ENCODE measurements at regions not wholly inside any gene's neighbourhood (a gene's known extent, or its start where the extent isn't known, plus 50 kb on each side); places are given as distances from the start of the nearest gene placed in this dataset.

- Mint-ChIP-seq H3K27ac (no peak overlapping the region), H3K4me1 (no peaks in the 10 kb centered on the region), H3K4me3 (no peak overlapping the region), H3K36me3 (peaks cover 0 to 4% (median 0%) of the 10 kb centered on the region in 5 donors), H3K27me3 (no peaks in the 10 kb centered on the region), H3K9me3 (peaks cover 0 to 38% (median 4%) of the 10 kb centered on the region in 11 donors)
- H3K4me3 ChIP-seq (ENCODE audit: low read length) = no peak overlapping the region
- CTCF ChIA-PET = no interaction called here
- no peak overlapping the region for H3K27ac ChIP-seq (ENCODE audit: low read depth, low read length)
- no peaks in the 10 kb centered on the region for H3K36me3 ChIP-seq (ENCODE audit: control insufficient read depth in 2 of 3, insufficient read depth in 3 of 3, low read length in 3 of 3)
- DNase-seq (no peak), ATAC-seq (no peak)
- intact Hi-C loops (cut with micrococcal nuclease) = no loop called here
- no peaks in the 10 kb centered on the region for H3K4me1 ChIP-seq (ENCODE audit: control insufficient read depth in 2 of 2, insufficient read depth in 2 of 2, low read length in 2 of 2)
- no peaks in the 10 kb centered on the region for H3K27me3 ChIP-seq (ENCODE audit: control insufficient read depth in 2 of 2, insufficient read depth in 2 of 2, low read length in 2 of 2)
- no peaks in the 10 kb centered on the region for H3K9me3 ChIP-seq (ENCODE audit: control insufficient read depth in 2 of 3, low read length in 3 of 3)
- POLR2A ChIA-PET = no interaction called here
Observed at GRCh38 chr14:83425138-83425537, 1891.5 kb upstream of the SEL1L start.

DNA sequence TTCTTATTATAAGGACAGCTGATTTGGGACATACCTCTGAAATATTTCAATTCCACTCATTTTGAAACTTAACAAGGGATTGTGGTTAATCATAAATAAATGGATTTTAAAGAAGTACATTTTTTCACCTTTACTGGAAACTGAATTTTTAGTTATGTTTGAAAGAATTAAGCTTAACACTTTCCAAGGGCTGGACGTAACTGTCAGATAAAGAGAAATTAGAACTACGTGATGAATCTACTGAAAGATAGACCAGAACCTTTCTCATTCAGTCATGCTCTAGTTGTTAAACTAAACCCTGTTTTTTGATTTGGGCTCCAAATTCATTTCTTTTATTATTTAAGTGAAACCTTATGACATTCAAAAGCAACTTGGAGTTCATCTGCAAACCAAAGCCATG, 1892.1 kb upstream of the SEL1L start:
- CTCF ChIA-PET = no interaction called here
- Histone ChIP-seq H3K4me3 (ENCODE audit: low read length) (no peak overlapping the region), H3K9me3 (ENCODE audit: control insufficient read depth in 2 of 3, low read length in 3 of 3) (no peaks in the 10 kb centered on the region), H3K27me3 (ENCODE audit: control insufficient read depth in 2 of 2, insufficient read depth in 2 of 2, low read length in 2 of 2) (no peaks in the 10 kb centered on the region), H3K4me1 (ENCODE audit: control insufficient read depth in 2 of 2, insufficient read depth in 2 of 2, low read length in 2 of 2) (no peaks in the 10 kb centered on the region), H3K36me3 (ENCODE audit: control insufficient read depth in 2 of 3, insufficient read depth in 3 of 3, low read length in 3 of 3) (no peaks in the 10 kb centered on the region), H3K27ac (ENCODE audit: low read depth, low read length) (no peak overlapping the region)
- H3K4me3 Mint-ChIP-seq = no peak overlapping the region
- no peaks in the 10 kb centered on the region for H3K4me1 Mint-ChIP-seq
- peaks cover 0 to 38% (median 4%) of the 10 kb centered on the region in 11 donors for H3K9me3 Mint-ChIP-seq
- H3K36me3 Mint-ChIP-seq = peaks cover 0 to 4% (median 0%) of the 10 kb centered on the region in 5 donors
- ATAC-seq = no peak
- POLR2A ChIA-PET = no interaction called here
- no peak overlapping the region for H3K27ac Mint-ChIP-seq
- no peak for DNase-seq
- intact Hi-C loops (cut with micrococcal nuclease) = no loop called here
- H3K27me3 Mint-ChIP-seq = no peaks in the 10 kb centered on the region

DNA sequence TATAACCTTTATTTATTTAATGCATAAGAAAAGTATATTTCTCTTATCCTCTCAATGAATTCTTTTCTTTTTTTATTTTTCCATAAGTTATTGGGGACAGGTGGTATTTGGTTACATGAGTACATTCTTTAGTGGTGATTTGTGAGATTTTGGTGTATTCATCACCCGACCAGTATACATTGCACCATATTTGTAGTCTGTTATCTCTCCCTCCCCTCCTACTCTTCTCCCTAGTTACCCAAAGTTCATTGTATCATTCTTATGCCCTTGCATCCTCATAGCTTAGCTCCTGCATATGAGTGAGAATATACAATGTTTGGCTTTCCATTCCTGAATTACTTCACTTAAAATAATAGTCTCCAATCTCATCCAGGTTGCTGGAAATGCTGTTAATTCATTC, 1900.0 kb upstream of the SEL1L start:
- H3K4me3 ChIP-seq (ENCODE audit: low read length) = no peak overlapping the region
- no peaks in the 10 kb centered on the region for H3K4me1 ChIP-seq (ENCODE audit: control insufficient read depth in 2 of 2, insufficient read depth in 2 of 2, low read length in 2 of 2)
- Mint-ChIP-seq H3K27me3 (no peaks in the 10 kb centered on the region), H3K4me1 (no peaks in the 10 kb centered on the region), H3K4me3 (no peak overlapping the region), H3K36me3 (no peaks in the 10 kb centered on the region), H3K27ac (no peak overlapping the region), H3K9me3 (peaks cover 0 to 16% (median 9%) of the 10 kb centered on the region in 11 donors)
- no peaks in the 10 kb centered on the region for H3K36me3 ChIP-seq (ENCODE audit: control insufficient read depth in 2 of 3, insufficient read depth in 3 of 3, low read length in 3 of 3)
- no peaks in the 10 kb centered on the region for H3K27me3 ChIP-seq (ENCODE audit: control insufficient read depth in 2 of 2, insufficient read depth in 2 of 2, low read length in 2 of 2)
- ChIA-PET CTCF (no interaction called here), POLR2A (no interaction called here)
- no peaks in the 10 kb centered on the region for H3K9me3 ChIP-seq (ENCODE audit: control insufficient read depth in 2 of 3, low read length in 3 of 3)
- intact Hi-C loops (cut with micrococcal nuclease) = no loop called here
- H3K27ac ChIP-seq (ENCODE audit: low read depth, low read length) = no peak overlapping the region
- no peak for DNase-seq
- no peak for ATAC-seq

GRCh38 chr14:83441801-83442200, 1908.1 kb upstream of the SEL1L start:
- Histone ChIP-seq H3K4me1 (ENCODE audit: control insufficient read depth in 2 of 2, insufficient read depth in 2 of 2, low read length in 2 of 2) (no peaks in the 10 kb centered on the region), H3K36me3 (ENCODE audit: control insufficient read depth in 2 of 3, insufficient read depth in 3 of 3, low read length in 3 of 3) (no peaks in the 10 kb centered on the region), H3K9me3 (ENCODE audit: control insufficient read depth in 2 of 3, low read length in 3 of 3) (no peaks in the 10 kb centered on the region), H3K27ac (ENCODE audit: low read depth, low read length) (no peak overlapping the region), H3K4me3 (ENCODE audit: low read length) (no peak overlapping the region), H3K27me3 (ENCODE audit: control insufficient read depth in 2 of 2, insufficient read depth in 2 of 2, low read length in 2 of 2) (no peaks in the 10 kb centered on the region)
- Mint-ChIP-seq H3K9me3 (peaks cover 0 to 21% (median 5%) of the 10 kb centered on the region in 11 donors), H3K27me3 (no peaks in the 10 kb centered on the region), H3K27ac (no peak overlapping the region), H3K36me3 (no peaks in the 10 kb centered on the region), H3K4me1 (no peaks in the 10 kb centered on the region), H3K4me3 (no peak overlapping the region)
- no peak for DNase-seq
- intact Hi-C loops (cut with micrococcal nuclease) = no loop called here
- ChIA-PET POLR2A (no interaction called here), CTCF (no interaction called here)
- ATAC-seq = no peak

- Mint-ChIP-seq H3K36me3 (peaks cover 0 to 11% (median 0%) of the 10 kb centered on the region in 5 donors), H3K27ac (no peak overlapping the region), H3K4me1 (no peaks in the 10 kb centered on the region), H3K9me3 (peaks cover 8 to 33% (median 17%) of the 10 kb centered on the region in 11 donors), H3K4me3 (peak overlapping the region in 1 of 10 donors; percentile 23), H3K27me3 (no peaks in the 10 kb centered on the region)
- ChIA-PET CTCF (no interaction called here), POLR2A (no interaction called here)
- H3K4me3 ChIP-seq (ENCODE audit: low read length) = no peak overlapping the region
- H3K9me3 ChIP-seq (ENCODE audit: control insufficient read depth in 2 of 3, low read length in 3 of 3) = peaks cover 0 to 5% (median 0%) of the 10 kb centered on the region in 3 experiments
- intact Hi-C loops (cut with micrococcal nuclease) = no loop called here
- no peaks in the 10 kb centered on the region for H3K4me1 ChIP-seq (ENCODE audit: control insufficient read depth in 2 of 2, insufficient read depth in 2 of 2, low read length in 2 of 2)
- H3K27me3 ChIP-seq (ENCODE audit: control insufficient read depth in 2 of 2, insufficient read depth in 2 of 2, low read length in 2 of 2) = no peaks in the 10 kb centered on the region
- H3K27ac ChIP-seq (ENCODE audit: low read depth, low read length) = no peak overlapping the region
- no peaks in the 10 kb centered on the region for H3K36me3 ChIP-seq (ENCODE audit: control insufficient read depth in 2 of 3, insufficient read depth in 3 of 3, low read length in 3 of 3)
- no peak for ATAC-seq
- DNase-seq = no peak
Observed at GRCh38 chr14:83455561-83455960, 1921.9 kb upstream of the SEL1L start.

- H3K4me3 Mint-ChIP-seq = no peak overlapping the region
- ChIA-PET CTCF (no interaction called here), POLR2A (no interaction called here)
- Histone ChIP-seq H3K36me3 (ENCODE audit: control insufficient read depth in 2 of 3, insufficient read depth in 3 of 3, low read length in 3 of 3) (no peaks in the 10 kb centered on the region), H3K9me3 (ENCODE audit: control insufficient read depth in 2 of 3, low read length in 3 of 3) (no peaks in the 10 kb centered on the region), H3K27me3 (ENCODE audit: control insufficient read depth in 2 of 2, insufficient read depth in 2 of 2, low read length in 2 of 2) (no peaks in the 10 kb centered on the region), H3K4me1 (ENCODE audit: control insufficient read depth in 2 of 2, insufficient read depth in 2 of 2, low read length in 2 of 2) (no peaks in the 10 kb centered on the region), H3K4me3 (ENCODE audit: low read length) (no peak overlapping the region), H3K27ac (ENCODE audit: low read depth, low read length) (no peak overlapping the region)
- H3K36me3 Mint-ChIP-seq = no peaks in the 10 kb centered on the region
- DNase-seq (no peak), ATAC-seq (no peak)
- intact Hi-C loops (cut with micrococcal nuclease) = loop anchor here in 1 of 2 donors (5.0 kb wide), 1 partner anchor 1469 kb away; no protein-coding TSS in a partner anchor
- no peaks in the 10 kb centered on the region for H3K4me1 Mint-ChIP-seq
- H3K9me3 Mint-ChIP-seq = peaks cover 7 to 27% (median 12%) of the 10 kb centered on the region in 11 donors
- H3K27me3 Mint-ChIP-seq = no peaks in the 10 kb centered on the region
- no peak overlapping the region for H3K27ac Mint-ChIP-seq
Observed at GRCh38 chr14:83461521-83461920, 1927.9 kb upstream of the SEL1L start.

GRCh38 chr14:83462759-83463158, 1929.1 kb upstream of the SEL1L start:
- DNase-seq (no peak), ATAC-seq (no peak)
- Mint-ChIP-seq H3K4me3 (no peak overlapping the region), H3K27me3 (no peaks in the 10 kb centered on the region), H3K36me3 (no peaks in the 10 kb centered on the region), H3K9me3 (peaks cover 7 to 27% (median 12%) of the 10 kb centered on the region in 11 donors), H3K27ac (no peak overlapping the region), H3K4me1 (no peaks in the 10 kb centered on the region)
- Histone ChIP-seq H3K4me3 (ENCODE audit: low read length) (no peak overlapping the region), H3K4me1 (ENCODE audit: control insufficient read depth in 2 of 2, insufficient read depth in 2 of 2, low read length in 2 of 2) (no peaks in the 10 kb centered on the region), H3K9me3 (ENCODE audit: control insufficient read depth in 2 of 3, low read length in 3 of 3) (no peaks in the 10 kb centered on the region), H3K36me3 (ENCODE audit: control insufficient read depth in 2 of 3, insufficient read depth in 3 of 3, low read length in 3 of 3) (no peaks in the 10 kb centered on the region), H3K27ac (ENCODE audit: low read depth, low read length) (no peak overlapping the region), H3K27me3 (ENCODE audit: control insufficient read depth in 2 of 2, insufficient read depth in 2 of 2, low read length in 2 of 2) (no peaks in the 10 kb centered on the region)
- ChIA-PET POLR2A (no interaction called here), CTCF (no interaction called here)
- intact Hi-C loops (cut with micrococcal nuclease) = loop anchor here in 1 of 2 donors (5.0 kb wide), 1 partner anchor 1470 kb away; no protein-coding TSS in a partner anchor

Data from naive thymus-derived CD4-positive, alpha-beta T cell (primary cell).